ENCODE measurements at regions not wholly inside any gene's neighbourhood (a gene's known extent, or its start where the extent isn't known, plus 50 kb on each side); places are given as distances from the start of the nearest gene placed in this dataset.

DNA sequence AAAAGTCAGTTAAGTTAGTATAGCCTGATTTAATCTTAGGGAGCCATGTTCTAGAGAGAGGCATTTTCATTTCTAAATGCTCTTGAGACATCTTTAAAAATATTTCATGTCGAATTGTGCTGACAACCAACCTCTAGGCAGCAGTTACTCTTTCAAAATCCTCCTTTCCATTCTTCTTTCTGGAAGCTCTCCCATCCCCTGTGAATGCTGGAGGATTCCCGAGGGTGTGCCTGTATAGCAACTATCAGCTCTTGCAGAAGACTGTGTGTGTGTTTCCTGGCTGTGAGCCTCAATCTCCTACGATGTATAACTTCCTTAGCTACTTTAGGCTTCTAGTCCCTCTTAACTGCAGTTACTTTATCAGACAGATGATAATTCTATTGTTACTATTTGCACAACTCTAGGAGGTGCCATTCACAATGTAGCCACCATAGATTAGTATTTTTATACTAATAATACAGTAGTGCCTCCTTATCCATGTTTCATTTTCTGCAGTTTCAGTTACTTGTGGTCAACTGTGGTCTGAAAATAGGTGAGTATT lies 250.3 kb downstream of the EDEM1 start:
- no peak for DNase-seq (ENCODE audit: low read depth)
- TF ChIP-seq, protein P1, sequence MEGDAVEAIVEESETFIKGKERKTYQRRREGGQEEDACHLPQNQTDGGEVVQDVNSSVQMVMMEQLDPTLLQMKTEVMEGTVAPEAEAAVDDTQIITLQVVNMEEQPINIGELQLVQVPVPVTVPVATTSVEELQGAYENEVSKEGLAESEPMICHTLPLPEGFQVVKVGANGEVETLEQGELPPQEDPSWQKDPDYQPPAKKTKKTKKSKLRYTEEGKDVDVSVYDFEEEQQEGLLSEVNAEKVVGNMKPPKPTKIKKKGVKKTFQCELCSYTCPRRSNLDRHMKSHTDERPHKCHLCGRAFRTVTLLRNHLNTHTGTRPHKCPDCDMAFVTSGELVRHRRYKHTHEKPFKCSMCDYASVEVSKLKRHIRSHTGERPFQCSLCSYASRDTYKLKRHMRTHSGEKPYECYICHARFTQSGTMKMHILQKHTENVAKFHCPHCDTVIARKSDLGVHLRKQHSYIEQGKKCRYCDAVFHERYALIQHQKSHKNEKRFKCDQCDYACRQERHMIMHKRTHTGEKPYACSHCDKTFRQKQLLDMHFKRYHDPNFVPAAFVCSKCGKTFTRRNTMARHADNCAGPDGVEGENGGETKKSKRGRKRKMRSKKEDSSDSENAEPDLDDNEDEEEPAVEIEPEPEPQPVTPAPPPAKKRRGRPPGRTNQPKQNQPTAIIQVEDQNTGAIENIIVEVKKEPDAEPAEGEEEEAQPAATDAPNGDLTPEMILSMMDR (conservative IDR thresholded peaks at IDR 0.05; ENCODE audit: low read length): no peak
- H3K4me3 ChIP-seq (ENCODE audit: low read length): no peak overlapping the region

DNA sequence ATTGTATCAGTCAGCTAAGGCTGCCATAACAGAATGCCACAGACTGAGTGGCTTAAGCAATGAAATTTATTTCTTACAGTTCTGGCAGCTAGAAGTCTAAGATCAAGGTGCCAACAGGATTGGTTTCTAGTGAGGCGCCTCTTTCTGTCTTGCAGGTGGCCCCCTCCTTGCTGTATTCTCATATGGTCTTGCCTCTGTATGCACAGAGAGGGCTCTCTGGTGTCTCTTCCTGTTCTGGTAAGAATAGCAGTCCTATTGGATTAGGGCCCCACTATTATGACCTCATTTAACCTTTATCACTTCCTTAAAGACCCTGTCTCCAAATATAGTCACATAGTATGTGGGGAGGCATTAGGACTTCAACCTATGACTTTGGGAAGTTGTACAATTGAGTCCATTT lies 253.9 kb downstream of the EDEM1 start:
- no peak overlapping the region for H3K4me3 ChIP-seq (ENCODE audit: low read length)
- TF ChIP-seq, protein P1 (conservative IDR thresholded peaks at IDR 0.05; ENCODE audit: low read length): no peak
- DNase-seq (ENCODE audit: low read depth): no peak

DNA sequence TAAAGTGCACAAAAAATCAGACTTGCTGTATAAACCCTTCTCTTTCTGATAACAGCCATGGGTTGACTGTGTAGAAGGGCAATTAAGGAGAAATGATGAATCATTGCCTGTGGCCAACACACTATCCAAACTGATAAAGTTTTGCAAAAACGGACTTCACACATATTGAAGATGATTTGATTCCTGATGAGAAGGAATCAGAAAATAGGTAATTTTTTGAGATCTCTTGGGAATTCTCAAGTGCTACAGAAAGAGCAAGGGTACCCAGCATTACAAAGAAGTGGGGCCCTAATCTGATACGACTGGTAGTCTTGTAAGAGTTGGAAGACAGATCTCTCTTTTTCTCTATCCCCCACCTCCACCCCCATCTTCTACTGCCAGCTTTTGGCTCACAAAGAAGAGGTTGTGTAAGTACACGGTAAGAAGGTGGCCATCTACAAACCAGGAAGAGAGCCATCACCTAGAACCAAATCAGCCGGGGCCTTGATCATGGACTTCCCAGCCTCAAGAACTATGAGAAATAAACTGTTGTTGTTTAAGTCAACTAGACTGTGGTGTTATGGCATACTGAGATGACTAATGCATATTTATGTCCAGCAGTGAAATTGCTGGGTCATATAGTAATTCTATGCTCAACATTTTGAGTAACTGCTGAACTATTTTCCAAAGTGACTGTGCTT lies 254.7 kb downstream of the EDEM1 start:
- H3K4me3 ChIP-seq (ENCODE audit: low read length): no peak overlapping the region
- no peak for DNase-seq (ENCODE audit: low read depth)

DNA sequence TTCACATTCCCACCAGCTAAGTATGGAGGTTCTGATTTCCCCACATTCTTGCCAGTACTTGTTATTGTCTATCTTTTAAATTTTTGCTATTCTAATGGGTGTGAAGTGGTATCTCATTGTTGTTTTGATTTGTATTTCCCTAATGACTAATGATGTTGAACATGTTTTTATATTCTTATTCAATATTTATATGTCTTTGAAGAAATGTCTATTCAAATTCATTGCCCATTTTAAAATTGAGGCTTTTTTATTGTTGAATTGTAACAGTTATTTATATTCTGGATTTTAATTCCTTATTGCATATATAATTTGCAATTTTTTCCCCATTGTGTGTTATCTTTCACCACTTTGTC lies 255.3 kb downstream of the EDEM1 start:
- no peak overlapping the region for H3K4me3 ChIP-seq (ENCODE audit: low read length)
- TF ChIP-seq, protein P1 (conservative IDR thresholded peaks at IDR 0.05; ENCODE audit: low read length): no peak
- DNase-seq (ENCODE audit: low read depth): no peak

More for the DNA sequence above, 254.7 kb downstream of the EDEM1 start:
- TF ChIP-seq, protein P1 (conservative IDR thresholded peaks at IDR 0.05; ENCODE audit: low read length): no peak

DNA sequence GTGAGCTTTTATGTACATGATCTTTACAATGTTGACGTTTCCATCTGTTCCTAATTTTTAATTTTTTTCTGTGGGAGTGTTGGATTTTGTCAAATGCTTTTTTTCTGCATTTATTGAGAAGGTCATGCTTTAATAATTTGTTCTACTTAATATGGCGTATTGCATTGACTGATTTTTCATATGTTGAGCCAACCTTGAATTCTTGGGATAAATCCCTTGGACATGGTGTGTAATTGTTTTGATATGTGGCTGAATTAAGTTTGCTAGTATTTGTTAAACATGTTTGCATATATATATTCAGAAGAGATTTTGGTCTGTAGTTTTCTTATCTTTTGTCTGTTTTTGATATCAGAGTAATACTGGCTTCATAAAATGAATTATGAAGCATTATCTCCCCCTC lies 256.7 kb downstream of the EDEM1 start:
- no peak for DNase-seq (ENCODE audit: low read depth)
- TF ChIP-seq, protein P1 (conservative IDR thresholded peaks at IDR 0.05; ENCODE audit: low read length): no peak
- H3K4me3 ChIP-seq (ENCODE audit: low read length): no peak overlapping the region

DNA sequence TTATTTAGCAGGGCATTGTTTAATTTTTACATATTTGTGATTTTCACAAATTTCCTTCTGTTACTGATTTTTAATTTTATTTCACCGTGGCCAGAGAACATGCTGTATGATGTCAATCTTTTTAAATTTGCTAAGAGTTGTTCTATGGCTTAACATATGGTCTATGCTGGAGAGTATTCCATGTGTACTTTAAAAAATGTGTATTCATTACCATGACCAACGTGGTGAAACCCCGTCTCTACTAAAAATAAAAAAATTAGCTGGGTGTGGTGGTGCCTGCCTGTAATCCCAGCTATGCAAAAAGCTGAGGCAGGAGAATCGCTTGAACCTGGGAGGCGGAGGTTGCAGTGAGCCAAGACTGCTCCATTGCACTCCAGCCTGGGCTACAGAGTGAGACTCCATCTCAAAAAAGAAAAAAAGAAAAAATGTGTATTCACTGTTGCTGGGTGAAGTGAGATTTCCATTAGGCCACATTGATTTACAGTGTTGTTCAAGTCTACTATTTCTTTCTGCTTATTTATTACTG lies 258.2 kb downstream of the EDEM1 start:
- DNase-seq (ENCODE audit: low read depth): no peak
- TF ChIP-seq, protein P1 (conservative IDR thresholded peaks at IDR 0.05; ENCODE audit: low read length): no peak
- no peak overlapping the region for H3K4me3 ChIP-seq (ENCODE audit: low read length)

DNA sequence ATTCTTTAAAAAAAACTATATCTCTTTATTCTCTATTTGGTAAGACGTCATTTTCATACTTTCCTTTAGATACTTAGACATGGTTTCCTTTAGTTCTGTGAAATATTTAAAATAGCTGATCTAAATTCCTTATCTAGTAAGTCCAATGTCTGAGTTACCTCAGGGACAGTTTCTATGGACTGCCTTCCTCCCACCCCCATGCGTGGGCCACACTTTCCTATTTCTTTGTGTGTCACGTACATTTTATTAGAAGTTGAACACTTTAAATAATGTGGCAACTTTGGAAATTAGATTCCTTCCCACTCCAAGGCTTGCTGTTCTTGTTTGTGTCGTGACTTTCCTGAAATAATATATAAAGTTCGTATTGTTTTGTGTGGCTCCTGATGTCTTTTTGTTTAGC lies 260.7 kb downstream of the EDEM1 start:
- TF ChIP-seq, protein P1 (conservative IDR thresholded peaks at IDR 0.05; ENCODE audit: low read length): no peak
- no peak for DNase-seq (ENCODE audit: low read depth)
- no peak overlapping the region for H3K4me3 ChIP-seq (ENCODE audit: low read length)

Measured in AG10803 (cell line).